ENCODE measurements at regions not wholly inside any gene's neighbourhood (a gene's known extent, or its start where the extent isn't known, plus 50 kb on each side); places are given as distances from the start of the nearest gene placed in this dataset.
A peak's percentile ranks its signal among the peaks of the same experiment; 100 is the strongest.

DNA sequence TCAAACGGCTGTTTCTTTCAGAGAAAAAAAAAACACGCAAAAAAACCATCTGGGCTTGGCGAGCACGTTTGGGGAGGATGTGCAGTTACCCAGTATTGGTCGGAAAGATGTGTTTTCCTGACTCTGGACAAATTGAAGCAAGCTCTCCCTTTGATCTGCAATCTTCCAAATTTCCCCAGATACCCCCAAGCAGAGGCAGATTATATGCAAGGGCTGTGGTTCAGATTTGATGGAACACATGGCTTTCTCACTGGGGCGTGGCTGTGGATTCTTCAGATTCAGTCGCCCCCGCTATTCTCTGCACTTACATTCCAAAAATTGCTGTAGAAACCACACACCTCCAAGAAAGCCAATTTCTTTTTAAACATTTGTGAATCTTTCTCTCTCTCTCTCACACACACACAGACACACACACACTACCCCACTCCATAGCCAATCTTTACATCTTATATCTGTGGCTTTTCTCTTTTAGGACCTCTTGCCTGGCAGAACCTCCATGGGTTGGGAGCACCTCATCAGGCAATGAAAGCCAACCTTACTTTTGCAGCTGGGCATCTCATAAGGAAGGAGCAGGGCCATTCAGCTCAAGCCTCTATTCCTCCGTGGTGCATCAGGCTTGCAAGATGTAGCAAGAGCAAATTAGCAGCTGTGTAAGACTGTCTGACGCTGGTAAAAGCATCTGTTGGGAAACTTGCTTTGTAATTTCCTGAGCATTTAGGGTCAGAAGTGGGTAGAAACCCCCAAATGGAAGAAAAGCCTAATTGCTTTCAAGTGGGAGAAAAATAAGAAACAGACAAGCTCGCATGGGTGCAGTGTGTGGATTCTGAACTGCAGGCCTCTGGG is 103.9 kb upstream of the FAM20A start:
- peak; percentile 95 for DNase-seq (ENCODE audit: extremely low read depth, low read depth)
- TF ChIP-seq, protein P1, sequence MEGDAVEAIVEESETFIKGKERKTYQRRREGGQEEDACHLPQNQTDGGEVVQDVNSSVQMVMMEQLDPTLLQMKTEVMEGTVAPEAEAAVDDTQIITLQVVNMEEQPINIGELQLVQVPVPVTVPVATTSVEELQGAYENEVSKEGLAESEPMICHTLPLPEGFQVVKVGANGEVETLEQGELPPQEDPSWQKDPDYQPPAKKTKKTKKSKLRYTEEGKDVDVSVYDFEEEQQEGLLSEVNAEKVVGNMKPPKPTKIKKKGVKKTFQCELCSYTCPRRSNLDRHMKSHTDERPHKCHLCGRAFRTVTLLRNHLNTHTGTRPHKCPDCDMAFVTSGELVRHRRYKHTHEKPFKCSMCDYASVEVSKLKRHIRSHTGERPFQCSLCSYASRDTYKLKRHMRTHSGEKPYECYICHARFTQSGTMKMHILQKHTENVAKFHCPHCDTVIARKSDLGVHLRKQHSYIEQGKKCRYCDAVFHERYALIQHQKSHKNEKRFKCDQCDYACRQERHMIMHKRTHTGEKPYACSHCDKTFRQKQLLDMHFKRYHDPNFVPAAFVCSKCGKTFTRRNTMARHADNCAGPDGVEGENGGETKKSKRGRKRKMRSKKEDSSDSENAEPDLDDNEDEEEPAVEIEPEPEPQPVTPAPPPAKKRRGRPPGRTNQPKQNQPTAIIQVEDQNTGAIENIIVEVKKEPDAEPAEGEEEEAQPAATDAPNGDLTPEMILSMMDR (IDR thresholded peaks at IDR 0.05; ENCODE audit: low read depth, low read length, missing control alignments): no peak
- H3K4me3 ChIP-seq (replicated peaks; ENCODE audit: low read depth, low read length): peak overlapping the region; percentile 10; the same call in 1 of the 2 replicates

- no peak for DNase-seq (ENCODE audit: extremely low read depth, low read depth)
- TF ChIP-seq, protein P1 (IDR thresholded peaks at IDR 0.05; ENCODE audit: low read depth, low read length, missing control alignments): no peak
- no peak overlapping the region for H3K4me3 ChIP-seq (replicated peaks; ENCODE audit: low read depth, low read length)
Observed at GRCh38 chr17:68701046-68701445, 99.9 kb upstream of the FAM20A start.

- no peak for DNase-seq (ENCODE audit: extremely low read depth, low read depth)
- TF ChIP-seq, protein P1 (IDR thresholded peaks at IDR 0.05; ENCODE audit: low read depth, low read length, missing control alignments): no peak
- H3K4me3 ChIP-seq (replicated peaks; ENCODE audit: low read depth, low read length): no peak overlapping the region
Observed at GRCh38 chr17:68700421-68700820, 99.3 kb upstream of the FAM20A start.

GRCh38 chr17:68699936-68700335 is 98.8 kb upstream of the FAM20A start:
- TF ChIP-seq, protein P1 (IDR thresholded peaks at IDR 0.05; ENCODE audit: low read depth, low read length, missing control alignments): no peak
- no peak for DNase-seq (ENCODE audit: extremely low read depth, low read depth)
- no peak overlapping the region for H3K4me3 ChIP-seq (replicated peaks; ENCODE audit: low read depth, low read length)

GRCh38 chr17:68698746-68699145 is 97.6 kb upstream of the FAM20A start:
- DNase-seq (ENCODE audit: extremely low read depth, low read depth): no peak
- TF ChIP-seq, protein P1 (IDR thresholded peaks at IDR 0.05; ENCODE audit: low read depth, low read length, missing control alignments): no peak
- H3K4me3 ChIP-seq (replicated peaks; ENCODE audit: low read depth, low read length): no peak overlapping the region

DNA sequence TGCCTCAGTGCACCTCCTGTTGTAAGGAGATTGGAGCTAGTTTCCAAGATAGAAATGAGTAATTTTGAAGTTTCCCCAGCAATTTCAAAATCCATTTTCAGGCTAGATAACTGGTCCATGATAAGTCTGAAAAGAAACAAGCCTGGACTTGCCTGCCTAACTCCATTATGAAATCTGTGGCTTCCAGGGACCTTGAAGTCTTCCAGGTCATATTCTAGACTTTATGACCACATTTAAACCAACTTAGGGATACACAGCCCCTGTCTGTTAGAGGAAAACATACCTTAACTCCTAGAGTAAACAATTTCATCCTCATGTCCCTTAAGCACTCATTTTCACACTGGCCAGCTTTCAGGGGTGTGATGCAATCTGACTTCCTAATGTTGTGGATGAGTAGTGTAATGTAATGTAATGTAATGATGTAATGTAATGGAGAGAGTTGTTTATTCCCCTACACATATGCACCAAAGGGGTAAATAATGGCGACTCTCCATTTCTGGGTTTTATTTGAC is 96.7 kb upstream of the FAM20A start:
- TF ChIP-seq, protein P1 (IDR thresholded peaks at IDR 0.05; ENCODE audit: low read depth, low read length, missing control alignments): no peak
- H3K4me3 ChIP-seq (replicated peaks; ENCODE audit: low read depth, low read length): no peak overlapping the region
- DNase-seq (ENCODE audit: extremely low read depth, low read depth): peak; percentile 57

Measured in HFF-Myc (cell line).